Endodermal cell (in vitro differentiated cells): ENCODE measurements at regions not wholly inside any gene's neighbourhood (a gene's known extent, or its start where the extent isn't known, plus 50 kb on each side); places are given as distances from the start of the nearest gene placed in this dataset.

Experiments used
- DNase-seq: peaks from one replicate; pipeline ENCODE4 v3.0.0-alpha.2; 2017
- H3K27ac ChIP-seq: 2 replicates; pipeline ENCODE4 v1.5.1; 2013; ENCODE audit warnings: mild to moderate bottlenecking, low read depth, low read length, moderate library complexity
- H3K27me3 ChIP-seq: 2 replicates; pipeline ENCODE4 v1.6.1; 2013; ENCODE audit warnings: mild to moderate bottlenecking, low read length, moderate library complexity; ENCODE audit not compliant: insufficient read depth, control insufficient read depth, poor library complexity, severe bottlenecking
- H3K36me3 ChIP-seq: 2 replicates; pipeline ENCODE4 v1.7.0; 2013; ENCODE audit warnings: mild to moderate bottlenecking, low read length, moderate library complexity; ENCODE audit not compliant: control insufficient read depth, insufficient read depth
- H3K4me1 ChIP-seq: one replicate; pipeline ENCODE4 v1.7.0; 2013; ENCODE audit warnings: low read length; ENCODE audit not compliant: control insufficient read depth, insufficient read depth
- H3K4me3 ChIP-seq: 2 replicates; pipeline ENCODE4 v1.5.1; 2013; ENCODE audit warnings: mild to moderate bottlenecking, low read length, moderate library complexity
- H3K9ac ChIP-seq: 2 replicates; pipeline ENCODE4 v1.6.1; 2013; ENCODE audit warnings: mild to moderate bottlenecking, low read length, moderate library complexity; ENCODE audit not compliant: poor library complexity, severe bottlenecking; ENCODE audit errors: extremely low read depth
- H3K9me3 ChIP-seq: 2 replicates; pipeline ENCODE4 v1.6.1; 2013; ENCODE audit warnings: mild to moderate bottlenecking, low read length, moderate library complexity; ENCODE audit not compliant: control insufficient read depth
- H3K27ac Mint-ChIP-seq: 2 replicates; pipeline ENCODE4 v1.8.0; 2020; ENCODE audit warnings: mixed read lengths
- H3K27me3 Mint-ChIP-seq: 2 replicates; pipeline ENCODE4 v1.8.0; 2021; ENCODE audit warnings: mild to moderate bottlenecking, mixed read lengths; ENCODE audit not compliant: insufficient read depth
- H3K36me3 Mint-ChIP-seq: 2 replicates; pipeline ENCODE4 v1.8.0; 2020; ENCODE audit warnings: low read depth, mixed read lengths
- H3K4me1 Mint-ChIP-seq: 2 replicates; pipeline ENCODE4 v1.8.0; 2020; ENCODE audit warnings: mixed read lengths
- H3K4me3 Mint-ChIP-seq: 2 replicates; pipeline ENCODE4 v1.8.0; 2020; ENCODE audit warnings: mild to moderate bottlenecking, moderate library complexity, mixed read lengths
- H3K9me3 Mint-ChIP-seq: 2 replicates; pipeline ENCODE4 v1.8.0; 2020; ENCODE audit warnings: mild to moderate bottlenecking, mixed read lengths
- CTCF ChIP-seq: fragments of 200-600 bp; sonication (generic); conservative IDR thresholded peaks from 2 replicates; pipeline ENCODE4 v1.5.0; 2021; ENCODE audit warnings: antibody characterized with exemption, mild to moderate bottlenecking
- WGBS, 2 experiments: methylation state at CpG; one replicate each; pipeline versions ENCODE4 v1.1.5 to v1.1.7; 2013; ENCODE audit warnings: missing lambda C conversion rate in 2 of 2, mixed read lengths in 1 of 2; ENCODE audit not compliant: insufficient coverage in 1 of 2, insufficient read length in 1 of 2; 5-methylcytosine and 5-hydroxymethylcytosine counted together

GRCh38 chr12:115225845-115226244, 541.9 kb upstream of the TBX3 start:
- H3K4me1 Mint-ChIP-seq, result peaks cover 11% of the 10 kb centered on the region
- no peak overlapping the region for H3K9ac ChIP-seq
- H3K27ac Mint-ChIP-seq, result no peak overlapping the region
- H3K4me3 Mint-ChIP-seq, result no peak overlapping the region
- H3K9me3 ChIP-seq, result no peaks in the 10 kb centered on the region
- H3K9me3 Mint-ChIP-seq, result no peaks in the 10 kb centered on the region
- WGBS, 2 experiments, result 85 to 95% methylated on average over 2 to 3 of the region's 4 CpGs
- H3K27ac ChIP-seq, result no peak overlapping the region
- H3K27me3 ChIP-seq, result no peaks in the 10 kb centered on the region
- no peaks in the 10 kb centered on the region for H3K36me3 Mint-ChIP-seq
- peak; percentile 38 for DNase-seq
- no peaks in the 10 kb centered on the region for H3K4me1 ChIP-seq
- H3K27me3 Mint-ChIP-seq, result peaks cover 5% of the 10 kb centered on the region
- H3K36me3 ChIP-seq, result no peaks in the 10 kb centered on the region
- no peak for TF ChIP-seq CTCF
- no peak overlapping the region for H3K4me3 ChIP-seq

GRCh38 chr12:115223991-115224390, 540.0 kb upstream of the TBX3 start:
- 80 to 84% methylated on average over 3 to 4 of the region's 4 CpGs for WGBS, 2 experiments

DNA sequence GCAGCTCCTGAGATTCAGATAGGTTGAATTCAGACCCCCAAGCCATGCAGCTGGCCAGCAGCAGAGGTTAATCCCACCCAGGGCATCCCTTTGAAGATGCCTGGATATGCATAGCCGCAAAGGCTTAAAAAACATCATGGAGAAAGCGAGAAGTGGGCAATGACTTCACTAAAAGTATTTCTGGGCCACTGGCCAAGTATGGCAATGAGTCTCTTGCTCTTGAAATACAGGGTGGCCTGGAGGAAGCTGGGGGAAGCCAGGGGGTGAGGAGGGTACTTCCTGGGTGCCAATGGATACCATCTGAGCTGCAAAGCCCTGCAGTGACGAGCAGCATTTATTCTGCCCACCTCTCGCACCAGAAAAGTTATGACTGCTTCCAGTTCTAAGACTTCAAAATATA, 539.3 kb upstream of the TBX3 start:
- no peak for TF ChIP-seq CTCF
- H3K27me3 ChIP-seq, result no peaks in the 10 kb centered on the region
- Mint-ChIP-seq H3K4me3 (no peak overlapping the region), H3K9me3 (no peaks in the 10 kb centered on the region), H3K27me3 (peaks cover 5% of the 10 kb centered on the region), H3K36me3 (no peaks in the 10 kb centered on the region), H3K4me1 (peaks cover 11% of the 10 kb centered on the region), H3K27ac (no peak overlapping the region)
- H3K36me3 ChIP-seq, result no peaks in the 10 kb centered on the region
- no peak for DNase-seq
- no peak overlapping the region for H3K9ac ChIP-seq
- no peaks in the 10 kb centered on the region for H3K4me1 ChIP-seq
- no peaks in the 10 kb centered on the region for H3K9me3 ChIP-seq
- H3K4me3 ChIP-seq, result no peak overlapping the region
- no peak overlapping the region for H3K27ac ChIP-seq
- WGBS, 2 experiments, result 90 to 92% methylated on average over 2 to 4 of the region's 4 CpGs

More at GRCh38 chr12:115223991-115224390, 540.0 kb upstream of the TBX3 start:
- no peak overlapping the region for H3K27ac Mint-ChIP-seq
- no peak overlapping the region for H3K27ac ChIP-seq
- H3K4me1 Mint-ChIP-seq, result peaks cover 11% of the 10 kb centered on the region
- no peak for TF ChIP-seq CTCF
- no peaks in the 10 kb centered on the region for H3K36me3 Mint-ChIP-seq
- DNase-seq, result peak; percentile 37
- no peaks in the 10 kb centered on the region for H3K4me1 ChIP-seq
- H3K27me3 ChIP-seq, result no peaks in the 10 kb centered on the region
- no peak overlapping the region for H3K4me3 ChIP-seq
- no peaks in the 10 kb centered on the region for H3K9me3 ChIP-seq
- H3K9ac ChIP-seq, result no peak overlapping the region
- peaks cover 5% of the 10 kb centered on the region for H3K27me3 Mint-ChIP-seq
- H3K36me3 ChIP-seq, result no peaks in the 10 kb centered on the region
- no peak overlapping the region for H3K4me3 Mint-ChIP-seq
- H3K9me3 Mint-ChIP-seq, result no peaks in the 10 kb centered on the region
